ENCODE measurements at regions not wholly inside any gene's neighbourhood (a gene's known extent, or its start where the extent isn't known, plus 50 kb on each side); places are given as distances from the start of the nearest gene placed in this dataset.

DNA sequence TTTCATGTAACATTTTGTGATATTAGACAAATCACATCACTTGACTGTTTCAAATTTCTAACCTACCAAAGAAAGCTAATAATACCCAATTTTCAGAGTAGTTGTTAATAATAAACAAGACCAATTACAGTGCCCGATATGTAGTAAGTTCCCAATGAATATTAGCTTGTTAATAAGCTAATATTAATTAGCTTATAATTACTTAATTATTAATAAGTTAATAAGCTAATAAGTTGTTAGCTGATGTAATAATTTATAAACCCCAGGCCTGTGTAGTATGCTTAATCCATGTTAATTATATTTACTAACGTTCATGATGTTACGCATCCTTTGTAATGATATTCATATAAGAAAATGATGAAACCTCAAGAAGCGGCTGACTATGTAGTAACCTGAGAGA is 643.8 kb upstream of the KIRREL3 start:
- CTCF ChIA-PET, result no interaction called here
- H3K9me3 ChIP-seq (replicated peaks; ENCODE audit: control insufficient read depth, insufficient read depth, low read length), result no peaks in the 10 kb centered on the region
- no peaks in the 10 kb centered on the region for H3K27me3 ChIP-seq (ENCODE audit: control insufficient read depth in 2 of 2, insufficient read depth in 2 of 2, low read length in 2 of 2)
- DNase-seq (ENCODE audit: low read depth, low spot score) (no peak), FAIRE-seq (no peak)
- TF ChIP-seq POLR2AphosphoS5 (IDR thresholded peaks at IDR 0.05; ENCODE audit: insufficient read depth, low read depth, low read length) (no peak), POLR2A (IDR thresholded peaks at IDR 0.05; ENCODE audit: low read depth, low read length) (no peak), FOS (IDR thresholded peaks at IDR 0.05; ENCODE audit: borderline replicate concordance, insufficient read depth, low read length) (no peak), MAX (IDR thresholded peaks at IDR 0.05; ENCODE audit: insufficient read depth, insufficient read length) (no peak)
- peaks cover 26% of the 10 kb centered on the region for H3K4me1 ChIP-seq (ENCODE audit: control insufficient read depth, extremely low read depth, insufficient read depth, low read length)
- intact Hi-C loops (cut with micrococcal nuclease) (no loop called here), dilution Hi-C loops (cut with MboI; ENCODE audit: extremely low pct_ligation_motif_present, low sequenced_read_pairs) (no loop called here)
- H3K27ac ChIP-seq (ENCODE audit: insufficient read depth, low read depth, low read length), result no peak overlapping the region
- no peak overlapping the region for H3K4me3 ChIP-seq (replicated peaks in 1 of 3; ENCODE audit: insufficient read depth in 1 of 3, low read depth in 1 of 3, low read length in 3 of 3)
- no peak overlapping the region for H3K9ac ChIP-seq (replicated peaks; ENCODE audit: extremely low read depth, insufficient read depth, low read length)
- H3K4me2 ChIP-seq (ENCODE audit: insufficient read depth, low read length), result no peak overlapping the region
- H3K36me3 ChIP-seq (ENCODE audit: control insufficient read depth in 2 of 2, extremely low read depth in 1 of 2, insufficient read depth in 2 of 2, low read length in 2 of 2), result no peaks in the 10 kb centered on the region
- no peaks in the 10 kb centered on the region for H3K79me2 ChIP-seq (ENCODE audit: control insufficient read depth, insufficient read depth, low read length)
- no peaks in the 10 kb centered on the region for H4K20me1 ChIP-seq (replicated peaks; ENCODE audit: control insufficient read depth, extremely low read depth, insufficient read depth, low read length)
- POLR2A ChIA-PET, result interaction anchor here (0.5 kb wide), 1 partner anchor 23 kb away, joined by 3 read pairs; no protein-coding TSS in a partner anchor
- no peaks in the 10 kb centered on the region for H3K9me1 ChIP-seq (replicated peaks; ENCODE audit: control insufficient read depth, extremely low read depth, insufficient read depth, low read length)
- BruUV-seq (replicated peaks), result no TSS peak
- no peak overlapping the region for H2AFZ ChIP-seq (ENCODE audit: low read depth, low read length)

DNA sequence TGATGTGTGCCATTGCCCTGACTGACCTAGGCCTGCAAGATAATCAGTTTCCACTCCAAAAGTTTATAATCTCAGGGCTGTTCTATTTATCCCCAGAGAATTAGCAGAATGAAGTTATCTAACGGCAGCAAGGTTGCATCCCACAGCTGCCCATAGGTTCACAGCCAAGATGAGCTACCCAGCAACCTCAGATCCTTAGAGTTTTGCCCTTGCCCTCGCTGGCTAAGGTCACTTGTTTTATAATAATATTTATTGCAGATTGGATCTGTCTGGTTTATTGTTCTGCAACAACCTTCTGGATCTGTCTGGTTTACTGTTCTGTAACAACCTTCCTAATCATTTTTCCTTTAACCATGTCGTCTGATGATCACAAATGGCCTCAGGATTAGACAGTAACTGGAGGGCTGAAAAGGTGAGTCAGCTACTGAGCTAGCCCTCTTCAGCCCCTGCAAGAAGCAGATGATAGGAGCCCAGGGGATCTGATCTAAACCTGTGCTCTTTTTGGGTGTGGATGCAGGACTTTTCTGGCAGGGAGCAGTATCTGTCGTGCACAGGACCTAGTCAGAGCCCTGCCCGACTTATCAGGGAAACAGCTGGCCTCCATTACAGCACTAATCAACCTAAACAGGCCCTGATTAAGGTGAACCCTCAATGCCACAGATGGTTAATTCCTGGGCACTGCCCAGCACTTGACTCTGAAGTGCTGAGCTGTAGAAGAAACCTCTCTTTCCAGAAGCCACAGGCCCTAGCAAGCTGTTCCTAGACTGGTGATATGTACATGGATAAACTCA is 642.9 kb upstream of the KIRREL3 start:
- H3K9ac ChIP-seq (replicated peaks; ENCODE audit: extremely low read depth, insufficient read depth, low read length), result no peak overlapping the region
- peaks cover 28% of the 10 kb centered on the region for H3K4me1 ChIP-seq (ENCODE audit: control insufficient read depth, extremely low read depth, insufficient read depth, low read length)

More for the DNA sequence above, 642.9 kb upstream of the KIRREL3 start:
- FAIRE-seq (no peak), DNase-seq (ENCODE audit: low read depth, low spot score) (no peak)
- dilution Hi-C loops (cut with MboI; ENCODE audit: extremely low pct_ligation_motif_present, low sequenced_read_pairs) (no loop called here), intact Hi-C loops (cut with micrococcal nuclease) (no loop called here)
- H3K4me2 ChIP-seq (ENCODE audit: insufficient read depth, low read length), result no peak overlapping the region
- no peaks in the 10 kb centered on the region for H4K20me1 ChIP-seq (replicated peaks; ENCODE audit: control insufficient read depth, extremely low read depth, insufficient read depth, low read length)
- no peaks in the 10 kb centered on the region for H3K9me1 ChIP-seq (replicated peaks; ENCODE audit: control insufficient read depth, extremely low read depth, insufficient read depth, low read length)
- TF ChIP-seq POLR2AphosphoS5 (IDR thresholded peaks at IDR 0.05; ENCODE audit: insufficient read depth, low read depth, low read length) (no peak), POLR2A (IDR thresholded peaks at IDR 0.05; ENCODE audit: low read depth, low read length) (no peak), JUN (IDR thresholded peaks at IDR 0.05; ENCODE audit: borderline replicate concordance, insufficient read depth, insufficient read length, low read depth) (no peak)
- BruUV-seq (replicated peaks), result no TSS peak
- H3K27me3 ChIP-seq (ENCODE audit: control insufficient read depth in 2 of 2, insufficient read depth in 2 of 2, low read length in 2 of 2), result no peaks in the 10 kb centered on the region
- H3K79me2 ChIP-seq (ENCODE audit: control insufficient read depth, insufficient read depth, low read length), result no peaks in the 10 kb centered on the region
- no peak overlapping the region for H3K27ac ChIP-seq (ENCODE audit: insufficient read depth, low read depth, low read length)
- H2AFZ ChIP-seq (ENCODE audit: low read depth, low read length), result no peak overlapping the region
- no peaks in the 10 kb centered on the region for H3K36me3 ChIP-seq (ENCODE audit: control insufficient read depth in 2 of 2, extremely low read depth in 1 of 2, insufficient read depth in 2 of 2, low read length in 2 of 2)
- ChIA-PET POLR2A (no interaction called here), CTCF (no interaction called here)
- H3K9me3 ChIP-seq (replicated peaks; ENCODE audit: control insufficient read depth, insufficient read depth, low read length), result no peaks in the 10 kb centered on the region
- no peak overlapping the region for H3K4me3 ChIP-seq (replicated peaks in 1 of 3; ENCODE audit: insufficient read depth in 1 of 3, low read depth in 1 of 3, low read length in 3 of 3)

All from endothelial cell of umbilical vein (primary cell).